Stimulated activated CD4-positive, alpha-beta T cell treated with anti-CD3 and anti-CD28 coated beads, Interleukin-15, amount 100 ng/mL, for 24 hours (primary cell): ENCODE measurements at regions not wholly inside any gene's neighbourhood (a gene's known extent, or its start where the extent isn't known, plus 50 kb on each side); places are given as distances from the start of the nearest gene placed in this dataset.
A peak's percentile ranks its signal among the peaks of the same experiment; 100 is the strongest.

Source experiments
- DNase-seq: peaks from one replicate; pipeline ENCODE4 v3.0.0-alpha.2; 2020

DNA sequence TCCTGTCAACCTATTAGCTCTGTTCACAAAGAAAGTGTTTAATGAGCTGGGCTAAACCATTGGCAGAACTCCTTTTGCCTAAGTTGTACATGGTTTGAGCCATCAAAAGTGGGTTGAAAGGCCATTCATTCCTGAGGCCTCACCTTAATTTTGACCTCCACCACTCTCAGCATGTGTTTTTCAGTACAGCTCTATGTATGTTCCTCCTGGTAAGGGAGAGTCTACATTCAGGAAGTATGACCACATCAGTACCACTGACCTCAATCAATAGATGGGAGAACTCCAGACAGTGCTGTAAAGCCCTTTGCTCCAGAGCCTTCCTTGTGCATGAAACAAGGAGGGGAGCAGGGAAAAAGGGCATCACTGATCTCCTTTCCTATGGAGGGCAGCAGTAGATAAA, 87.8 kb upstream of the CARD18 start:
- no peak for DNase-seq

DNA sequence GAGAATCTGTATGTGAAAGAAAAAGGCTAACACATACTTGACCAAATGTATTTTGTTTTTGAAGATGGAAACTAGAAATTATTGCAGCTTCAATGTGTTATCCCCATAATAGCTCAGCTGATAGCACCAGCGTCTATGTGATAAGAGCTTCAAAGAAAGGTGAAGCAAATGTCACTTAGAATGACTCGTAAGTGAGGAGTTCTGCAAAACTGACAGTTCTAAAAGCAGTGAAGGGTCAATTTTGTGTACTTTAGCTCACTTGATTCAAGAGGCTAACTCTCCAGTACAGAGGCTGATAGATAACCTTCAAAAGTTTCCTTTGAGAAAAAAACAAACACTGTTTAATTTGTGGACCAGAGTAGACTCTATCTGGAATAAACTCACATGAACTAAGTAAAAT, 87.2 kb upstream of the CARD18 start:
- DNase-seq = no peak

DNA sequence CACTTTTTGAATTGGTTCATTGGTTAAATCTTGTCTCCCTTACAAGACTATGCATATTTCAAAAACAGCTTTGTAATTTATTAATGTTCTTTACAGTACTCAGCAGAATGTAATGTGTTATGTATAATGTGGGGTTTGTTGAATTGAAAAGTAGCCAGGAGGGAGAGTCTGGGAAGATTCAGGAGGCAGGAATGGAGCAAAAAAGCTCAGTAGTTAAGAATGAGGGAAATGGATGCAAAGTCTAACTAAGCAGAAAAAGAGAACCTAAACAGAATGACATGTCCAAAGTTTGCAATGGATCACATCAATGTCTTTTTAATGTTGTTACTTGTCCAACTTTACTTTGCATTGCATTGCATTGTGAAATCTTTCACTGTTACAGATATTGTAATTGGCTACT, 86.5 kb upstream of the CARD18 start:
- no peak for DNase-seq

GRCh38 chr11:105224482-105225253, 85.1 kb upstream of the CARD18 start:
- DNase-seq = no peak

DNA sequence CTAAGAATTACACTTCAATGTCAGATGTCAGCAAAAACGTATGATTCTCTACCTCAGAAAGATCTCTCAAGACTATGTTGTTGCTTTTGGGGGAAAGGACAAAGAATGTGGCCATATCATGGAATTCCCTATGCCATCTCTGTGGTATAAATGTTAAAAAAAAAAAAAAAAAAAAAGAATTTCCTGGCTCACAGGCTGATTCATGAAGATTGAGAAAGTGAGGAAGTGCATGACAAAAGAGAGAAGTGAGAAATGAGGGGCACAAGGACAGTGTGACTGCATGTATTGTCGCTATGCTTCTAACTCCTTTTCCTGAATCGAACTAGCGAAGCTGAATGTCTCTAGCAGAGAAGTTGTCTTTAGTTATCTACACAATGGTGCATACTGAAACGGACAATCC, 80.6 kb upstream of the CARD18 start:
- DNase-seq = no peak

GRCh38 chr11:105219670-105220069, 80.1 kb upstream of the CARD18 start:
- DNase-seq = no peak

DNA sequence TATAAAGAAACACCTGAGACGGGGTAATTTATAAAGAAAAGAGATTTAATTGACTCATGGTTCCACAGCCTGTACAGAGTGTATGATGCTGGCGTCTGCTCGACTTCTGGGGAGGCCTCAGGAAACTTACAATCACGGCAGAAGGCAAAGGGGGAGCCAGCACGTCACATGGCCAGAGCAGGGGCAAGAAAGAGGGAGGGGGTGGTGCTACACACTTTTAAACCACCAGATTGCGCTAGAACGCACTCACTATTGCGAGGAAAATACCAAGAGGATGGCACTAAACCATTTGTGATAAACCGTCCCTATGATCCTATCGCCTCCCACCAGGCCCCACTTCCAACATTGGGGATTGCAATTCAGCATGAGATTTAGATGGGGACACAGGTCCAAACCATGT, 79.7 kb upstream of the CARD18 start:
- peak; percentile 4 for DNase-seq

DNA sequence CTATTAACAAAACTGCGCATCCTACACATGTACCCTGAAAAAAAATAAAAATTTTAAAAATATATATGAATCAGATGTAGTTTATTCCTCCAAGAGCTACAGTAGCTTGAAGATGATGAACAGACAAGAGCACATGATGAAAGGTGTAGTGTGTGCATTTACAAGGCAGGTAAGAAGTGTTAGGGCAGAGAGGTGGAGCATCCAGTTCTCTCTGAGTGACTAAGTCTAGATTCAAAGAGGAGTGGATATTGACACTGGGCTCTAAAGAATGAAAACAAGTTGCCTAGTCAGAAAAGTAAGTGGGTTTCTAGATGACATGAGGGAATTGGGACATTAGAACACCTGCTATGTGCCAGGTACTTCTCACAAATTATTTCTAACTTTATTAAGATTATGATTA, 76.0 kb upstream of the CARD18 start:
- DNase-seq = no peak

- DNase-seq = no peak
Measured at GRCh38 chr11:105211806-105212554, 72.4 kb upstream of the CARD18 start.

- no peak for DNase-seq
Measured at GRCh38 chr11:105208019-105208418, 68.5 kb upstream of the CARD18 start.

DNA sequence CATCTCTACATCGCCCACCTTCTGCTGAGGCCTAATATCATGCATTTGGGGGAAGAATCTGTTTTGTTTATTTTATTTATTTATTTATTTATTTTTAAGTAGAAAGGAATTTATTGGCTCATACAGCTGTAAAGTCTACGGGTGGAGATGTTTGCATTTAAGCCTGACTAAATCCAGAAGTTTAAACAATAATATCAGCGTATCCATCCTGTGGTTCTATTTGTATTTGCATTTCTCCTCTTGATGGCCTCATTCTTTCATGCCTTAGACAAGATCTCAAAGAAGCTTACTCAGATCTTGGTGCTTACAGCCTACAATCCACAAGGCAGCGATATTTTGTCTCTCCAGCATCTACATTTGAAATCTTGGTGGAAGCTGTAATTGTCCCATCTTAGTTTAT, 67.1 kb upstream of the CARD18 start:
- DNase-seq = no peak

DNA sequence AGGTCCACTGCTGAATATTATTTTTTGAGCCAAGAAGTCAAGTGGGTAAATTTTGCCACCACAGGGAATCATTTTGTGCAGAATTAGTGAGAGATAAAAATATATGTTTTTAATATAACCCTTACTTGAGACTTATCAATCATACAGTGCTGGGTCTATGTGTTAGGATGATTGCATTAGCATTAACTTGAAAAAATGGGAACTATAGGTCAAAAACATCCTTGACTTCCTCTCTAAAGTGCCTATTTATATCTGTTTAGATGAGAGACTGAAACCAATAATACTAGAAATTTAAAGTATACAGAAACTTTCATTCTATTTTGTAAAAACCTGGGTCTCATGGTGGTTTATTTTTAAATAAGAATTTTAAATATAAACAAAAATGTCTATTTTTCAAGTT, 65.1 kb upstream of the CARD18 start:
- DNase-seq = no peak

- no peak for DNase-seq
Measured at GRCh38 chr11:105203569-105204240, 64.1 kb upstream of the CARD18 start.

DNA sequence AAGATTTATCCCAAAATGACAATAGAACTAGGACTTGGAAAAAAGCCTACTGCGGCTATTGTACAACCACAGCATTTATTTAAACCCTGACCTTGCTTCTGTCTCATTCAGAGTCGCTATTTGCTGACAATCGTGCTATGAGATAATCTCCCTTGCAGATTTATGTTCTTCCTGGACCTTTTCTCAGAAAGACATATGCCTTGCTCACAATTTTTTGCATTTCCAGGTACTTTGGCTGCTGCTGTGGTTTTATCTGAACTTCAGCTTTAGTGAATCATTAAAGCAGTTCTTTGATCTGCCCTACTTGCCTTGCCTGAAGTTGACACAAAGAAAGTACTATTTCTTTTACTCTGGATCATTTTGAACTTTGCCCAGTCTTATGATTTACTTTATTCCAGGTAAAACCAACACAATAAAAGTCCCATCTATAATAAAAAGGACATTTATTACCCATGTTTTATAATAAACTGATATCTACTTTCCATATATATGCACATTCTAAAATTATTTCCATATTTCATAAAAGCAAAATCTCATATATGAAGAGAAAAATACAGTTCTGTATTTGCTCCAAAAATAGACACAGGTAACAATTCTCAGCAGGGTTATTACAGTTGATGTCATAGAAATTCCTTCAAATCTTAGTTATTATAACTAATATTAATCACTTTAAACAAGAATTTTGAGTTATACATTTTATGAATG, 63.4 kb upstream of the CARD18 start:
- DNase-seq = no peak

- no peak for DNase-seq
Measured at GRCh38 chr11:105202422-105202821, 62.9 kb upstream of the CARD18 start.

DNA sequence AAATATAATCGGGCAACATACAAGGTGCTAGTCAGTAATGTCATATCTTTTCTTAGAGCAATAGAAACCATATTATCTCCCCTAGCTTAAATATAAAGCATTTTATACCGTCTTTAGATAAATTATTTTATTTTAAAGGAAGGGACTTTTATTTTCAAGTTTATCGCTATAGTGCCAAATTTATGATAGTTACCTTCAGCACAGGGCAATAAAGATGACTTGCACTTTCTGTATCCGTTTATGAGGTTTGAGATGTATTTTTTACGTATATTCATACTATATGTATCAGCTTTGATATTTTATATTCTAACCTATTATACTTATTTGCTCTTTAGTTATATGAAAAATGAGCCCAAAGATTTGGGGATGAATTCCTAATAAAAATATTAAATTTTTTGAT, 61.6 kb upstream of the CARD18 start:
- DNase-seq = no peak

DNA sequence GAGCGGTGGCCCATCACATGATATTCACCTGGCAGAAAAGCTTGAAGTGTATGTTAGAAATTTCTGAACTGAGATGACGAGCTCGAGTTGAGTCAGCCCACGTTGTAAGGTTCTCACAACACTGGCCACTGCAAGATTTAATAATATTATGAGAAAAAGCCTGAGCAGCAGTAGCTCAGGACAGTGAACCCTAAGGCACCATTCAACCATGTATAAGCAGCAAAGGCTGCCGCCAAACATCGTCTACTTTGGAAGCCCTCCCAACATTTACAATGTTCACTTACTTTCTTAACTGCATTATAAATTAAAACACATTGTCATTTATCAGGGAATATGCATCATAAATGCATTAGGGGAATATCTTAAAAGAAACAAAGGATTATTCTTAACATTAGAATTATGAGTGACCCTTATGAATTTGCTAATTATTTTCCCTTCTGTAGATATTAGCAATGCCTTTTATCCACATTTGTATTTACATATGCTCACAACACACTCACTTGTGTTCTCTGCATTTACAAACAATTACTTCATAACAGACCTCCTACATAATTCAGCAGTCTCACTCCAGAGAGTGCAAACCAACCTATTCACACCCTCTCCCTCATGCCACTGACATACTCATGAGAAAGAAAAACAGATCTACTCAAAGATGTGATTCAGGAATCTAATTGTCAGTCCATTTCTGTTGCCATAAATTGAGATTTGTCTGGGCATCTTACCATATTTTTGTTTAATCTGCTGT, 57.7 kb upstream of the CARD18 start:
- no peak for DNase-seq

- no peak for DNase-seq
Measured at GRCh38 chr11:105193260-105193659, 53.7 kb upstream of the CARD18 start.

DNA sequence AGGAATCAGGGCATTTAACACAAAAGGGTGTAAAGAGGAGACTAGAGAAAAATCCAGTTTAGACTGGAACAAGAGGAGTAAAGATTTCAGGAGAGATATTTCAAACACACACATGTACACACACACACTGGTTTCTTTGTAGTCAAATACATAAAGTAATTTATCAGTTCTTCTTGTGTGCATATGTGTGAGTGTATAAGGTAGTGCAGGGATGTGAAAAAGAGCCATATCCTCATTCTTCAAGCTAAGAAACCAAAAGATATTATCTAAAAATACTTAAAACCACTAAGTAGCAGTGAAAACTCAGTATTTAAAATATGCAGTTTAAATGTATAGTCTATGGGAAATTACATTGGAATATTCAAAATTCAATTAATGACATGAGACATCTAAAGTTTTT, 52.5 kb upstream of the CARD18 start:
- no peak for DNase-seq

DNA sequence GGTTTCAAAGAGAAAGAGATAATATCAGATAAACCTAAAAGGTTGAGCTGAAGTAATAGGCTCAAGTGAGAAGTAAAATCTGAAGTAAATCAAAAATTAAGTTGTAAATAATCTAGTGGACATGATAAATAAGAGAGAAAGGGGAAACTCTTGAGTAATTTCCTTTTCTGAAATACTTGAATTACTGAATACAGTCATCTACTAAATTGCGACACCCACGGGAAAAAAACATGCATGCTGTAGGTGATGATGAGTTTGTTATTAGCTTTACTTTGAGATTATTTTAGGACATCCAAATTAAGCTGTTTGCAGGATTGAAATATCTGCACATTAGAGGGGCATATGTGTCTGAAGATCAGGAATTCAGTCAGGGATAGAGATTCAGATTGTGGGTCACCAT, 50.0 kb upstream of the CARD18 start:
- no peak for DNase-seq
